RKO (cell line): ENCODE measurements at regions not wholly inside any gene's neighbourhood (a gene's known extent, or its start where the extent isn't known, plus 50 kb on each side); places are given as distances from the start of the nearest gene placed in this dataset.

Experiments
- DNase-seq: peaks from one replicate; pipeline ENCODE4 v3.0.0-alpha.2; 2016; ENCODE audit warnings: low spot score

GRCh38 chr2:107025291-107025857 is 139.4 kb upstream of the ST6GAL2 start:
- no peak for DNase-seq

- peak; percentile 2 for DNase-seq
These were observed 140.0 kb upstream of the ST6GAL2 start for GRCh38 chr2:107025869-107026380.

GRCh38 chr2:107027205-107027604 is 141.2 kb upstream of the ST6GAL2 start:
- DNase-seq, result no peak

- no peak for DNase-seq
These were observed 141.8 kb upstream of the ST6GAL2 start for GRCh38 chr2:107027810-107028209.

GRCh38 chr2:107028661-107029060 is 142.7 kb upstream of the ST6GAL2 start:
- DNase-seq, result no peak

- no peak for DNase-seq
These were observed 150.3 kb upstream of the ST6GAL2 start for GRCh38 chr2:107036293-107036692.

GRCh38 chr2:107062173-107062572 is 176.2 kb upstream of the ST6GAL2 start:
- no peak for DNase-seq

- DNase-seq, result no peak
These were observed 176.7 kb upstream of the ST6GAL2 start for GRCh38 chr2:107062599-107063220.

- DNase-seq, result no peak
These were observed 177.3 kb upstream of the ST6GAL2 start for GRCh38 chr2:107063228-107063627.

- no peak for DNase-seq
These were observed 178.8 kb upstream of the ST6GAL2 start for GRCh38 chr2:107064750-107065149.

GRCh38 chr2:107068069-107068916 is 182.3 kb upstream of the ST6GAL2 start:
- DNase-seq, result no peak

- DNase-seq, result no peak
These were observed 183.9 kb upstream of the ST6GAL2 start for GRCh38 chr2:107069890-107070289.

GRCh38 chr2:107072150-107072940 is 186.4 kb upstream of the ST6GAL2 start:
- DNase-seq, result no peak

GRCh38 chr2:107078584-107078983 is 192.6 kb upstream of the ST6GAL2 start:
- no peak for DNase-seq

GRCh38 chr2:107086497-107086896 is 200.5 kb upstream of the ST6GAL2 start:
- no peak for DNase-seq

- DNase-seq, result no peak
These were observed 202.2 kb upstream of the ST6GAL2 start for GRCh38 chr2:107088156-107088555.

- no peak for DNase-seq
These were observed 205.3 kb upstream of the ST6GAL2 start for GRCh38 chr2:107091163-107091864.

GRCh38 chr2:107093426-107093957 is 207.5 kb upstream of the ST6GAL2 start:
- no peak for DNase-seq

- no peak for DNase-seq
These were observed 208.6 kb upstream of the ST6GAL2 start for GRCh38 chr2:107094450-107094986.

GRCh38 chr2:107102176-107102575 is 216.2 kb upstream of the ST6GAL2 start:
- DNase-seq, result no peak

GRCh38 chr2:107107351-107107750 is 221.4 kb upstream of the ST6GAL2 start:
- no peak for DNase-seq
